Loucy (cell line): ENCODE measurements at regions not wholly inside any gene's neighbourhood (a gene's known extent, or its start where the extent isn't known, plus 50 kb on each side); places are given as distances from the start of the nearest gene placed in this dataset.

Experiments used
- H2AFZ ChIP-seq: fragments of 200-600 bp; sonication (generic); 2 replicates; pipeline ENCODE4 v1.6.0; 2016; ENCODE audit warnings: antibody characterized with exemption, mild to moderate bottlenecking, low read length, moderate library complexity
- H3F3A ChIP-seq: fragments of 200-600 bp; 2 replicates; pipeline ENCODE4 v1.6.0; 2016; ENCODE audit warnings: antibody characterized with exemption, low read depth, mild to moderate bottlenecking
- H3K27me3 ChIP-seq: fragments of 200-600 bp; sonication (generic); 2 replicates; pipeline ENCODE4 v1.6.1; 2014; ENCODE audit warnings: low read length, mild to moderate bottlenecking; ENCODE audit not compliant: insufficient read depth, poor library complexity, severe bottlenecking
- H3K36me3 ChIP-seq: fragments of 200-600 bp; sonication (generic); 2 replicates; pipeline ENCODE4 v1.6.1; 2016; ENCODE audit warnings: low read length; ENCODE audit not compliant: insufficient read depth
- H3K4me1 ChIP-seq: fragments of 200-600 bp; sonication (generic); 2 replicates; pipeline ENCODE4 v1.5.1; 2014; ENCODE audit warnings: low read length, mild to moderate bottlenecking; ENCODE audit not compliant: insufficient read depth, poor library complexity, severe bottlenecking
- H3K4me2 ChIP-seq: fragments of 200-600 bp; sonication (generic); 2 replicates; pipeline ENCODE4 v1.6.0; 2014; ENCODE audit warnings: antibody characterized with exemption, low read length, low read depth, mild to moderate bottlenecking; ENCODE audit not compliant: poor library complexity, severe bottlenecking
- H3K4me3 ChIP-seq: fragments of 200-600 bp; sonication (generic); 2 replicates; pipeline ENCODE4 v1.5.1; 2014; ENCODE audit warnings: low read length, mild to moderate bottlenecking, mixed read lengths; ENCODE audit not compliant: poor library complexity, severe bottlenecking
- H3K79me2 ChIP-seq: fragments of 200-600 bp; sonication (generic); 2 replicates; pipeline ENCODE4 v1.6.1; 2014; ENCODE audit warnings: low read length; ENCODE audit not compliant: insufficient read depth
- H3K9ac ChIP-seq: fragments of 200-600 bp; sonication (generic); 2 replicates; pipeline ENCODE4 v1.6.0; 2014; ENCODE audit warnings: mild to moderate bottlenecking, low read depth, low read length, moderate library complexity; ENCODE audit not compliant: poor library complexity, severe bottlenecking
- H3K9me2 ChIP-seq: fragments of 200-600 bp; sonication (generic); replicated peaks from 2 replicates; pipeline ENCODE4 v1.6.1; 2016; ENCODE audit warnings: low read depth, low read length, mixed read lengths
- H3K9me3 ChIP-seq: fragments of 200-600 bp; sonication (generic); 2 replicates; pipeline ENCODE4 v1.6.1; 2014; ENCODE audit warnings: mild to moderate bottlenecking, antibody characterized with exemption, low read length, low read depth; ENCODE audit not compliant: insufficient read depth
- H4K20me1 ChIP-seq: fragments of 200-600 bp; sonication (generic); 2 replicates; pipeline ENCODE4 v1.6.0; 2014; ENCODE audit warnings: antibody characterized with exemption, low read length, mild to moderate bottlenecking; ENCODE audit not compliant: insufficient read depth, poor library complexity, severe bottlenecking
- EZH2phosphoT487 ChIP-seq: fragments of 200-600 bp; IDR thresholded peaks from 2 replicates; pipeline ENCODE4 v1.6.1; 2018; ENCODE audit warnings: antibody characterized with exemption, mild to moderate bottlenecking, moderate library complexity, borderline replicate concordance
- TF ChIP-seq, protein P1 (sequence below): fragments of 200-600 bp; sonication (generic); conservative IDR thresholded peaks from 2 replicates; pipeline ENCODE4 v1.5.1; 2014; ENCODE audit warnings: mild to moderate bottlenecking, antibody characterized with exemption, low read length

DNA sequence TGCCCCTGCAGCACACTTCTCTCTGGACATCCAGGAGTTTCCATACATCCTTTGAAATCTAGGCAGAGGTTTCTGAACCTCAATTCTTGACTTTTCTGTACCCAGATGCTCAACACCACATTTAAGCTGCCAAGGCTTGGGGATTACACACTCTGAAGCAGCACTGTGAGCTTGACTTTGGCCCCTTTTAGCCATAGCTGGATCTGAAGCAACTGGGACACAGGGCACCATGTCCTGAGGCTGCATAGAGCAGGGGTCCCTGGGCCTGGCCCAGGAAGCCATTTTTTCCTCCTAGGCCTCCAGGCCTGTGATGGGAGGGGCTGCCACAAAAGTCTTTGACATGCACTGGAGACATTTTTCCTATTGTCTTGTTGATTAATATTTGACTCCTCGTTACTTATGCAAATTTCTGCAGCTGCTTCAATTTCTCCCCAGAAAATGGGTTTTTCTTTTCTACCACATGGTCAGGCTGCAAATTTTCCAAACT lies 694.0 kb downstream of the DIPK2A start:
- Histone ChIP-seq H3K36me3 (no peaks in the 10 kb centered on the region), H2AFZ (no peak overlapping the region), H3K4me1 (no peaks in the 10 kb centered on the region), H3K79me2 (no peaks in the 10 kb centered on the region), H3K9me3 (peaks cover 3% of the 10 kb centered on the region; the same call in 1 of the 2 replicates), H4K20me1 (no peaks in the 10 kb centered on the region), H3K9me2 (no peaks in the 10 kb centered on the region), H3K27me3 (no peaks in the 10 kb centered on the region), H3K4me2 (no peak overlapping the region), H3K9ac (no peak overlapping the region), H3F3A (no peaks in the 10 kb centered on the region), H3K4me3 (no peak overlapping the region)
- TF ChIP-seq EZH2phosphoT487, result no peak
- TF ChIP-seq, protein P1, sequence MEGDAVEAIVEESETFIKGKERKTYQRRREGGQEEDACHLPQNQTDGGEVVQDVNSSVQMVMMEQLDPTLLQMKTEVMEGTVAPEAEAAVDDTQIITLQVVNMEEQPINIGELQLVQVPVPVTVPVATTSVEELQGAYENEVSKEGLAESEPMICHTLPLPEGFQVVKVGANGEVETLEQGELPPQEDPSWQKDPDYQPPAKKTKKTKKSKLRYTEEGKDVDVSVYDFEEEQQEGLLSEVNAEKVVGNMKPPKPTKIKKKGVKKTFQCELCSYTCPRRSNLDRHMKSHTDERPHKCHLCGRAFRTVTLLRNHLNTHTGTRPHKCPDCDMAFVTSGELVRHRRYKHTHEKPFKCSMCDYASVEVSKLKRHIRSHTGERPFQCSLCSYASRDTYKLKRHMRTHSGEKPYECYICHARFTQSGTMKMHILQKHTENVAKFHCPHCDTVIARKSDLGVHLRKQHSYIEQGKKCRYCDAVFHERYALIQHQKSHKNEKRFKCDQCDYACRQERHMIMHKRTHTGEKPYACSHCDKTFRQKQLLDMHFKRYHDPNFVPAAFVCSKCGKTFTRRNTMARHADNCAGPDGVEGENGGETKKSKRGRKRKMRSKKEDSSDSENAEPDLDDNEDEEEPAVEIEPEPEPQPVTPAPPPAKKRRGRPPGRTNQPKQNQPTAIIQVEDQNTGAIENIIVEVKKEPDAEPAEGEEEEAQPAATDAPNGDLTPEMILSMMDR, result no peak

DNA sequence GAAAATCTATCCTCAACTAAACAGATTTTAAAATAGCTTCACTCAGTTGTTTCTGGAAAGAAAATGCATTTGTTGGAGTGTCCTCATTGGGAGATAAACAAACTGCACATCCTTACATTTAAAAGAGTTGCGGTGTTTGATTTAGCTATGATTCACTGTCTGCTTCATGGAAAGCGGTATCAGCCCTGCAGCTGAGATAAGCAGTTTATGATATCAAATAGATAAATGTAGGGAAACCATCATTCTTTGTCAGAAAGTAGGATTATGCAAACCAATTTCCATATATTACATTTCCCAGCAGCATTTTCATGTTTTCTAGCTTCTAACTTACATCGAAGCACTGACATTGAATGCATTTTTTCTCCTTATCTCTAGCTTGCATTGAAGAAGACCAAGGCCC lies 698.9 kb downstream of the DIPK2A start:
- no peak overlapping the region for H3K4me3 ChIP-seq
- no peak overlapping the region for H3K4me2 ChIP-seq
- no peaks in the 10 kb centered on the region for H3F3A ChIP-seq
- no peak overlapping the region for H2AFZ ChIP-seq
- no peaks in the 10 kb centered on the region for H4K20me1 ChIP-seq
- no peak overlapping the region for H3K9ac ChIP-seq
- no peaks in the 10 kb centered on the region for H3K79me2 ChIP-seq
- H3K4me1 ChIP-seq, result no peaks in the 10 kb centered on the region
- TF ChIP-seq EZH2phosphoT487, result no peak
- TF ChIP-seq, protein P1, result no peak
- no peaks in the 10 kb centered on the region for H3K9me2 ChIP-seq
- no peaks in the 10 kb centered on the region for H3K27me3 ChIP-seq
- no peaks in the 10 kb centered on the region for H3K36me3 ChIP-seq
- no peaks in the 10 kb centered on the region for H3K9me3 ChIP-seq

DNA sequence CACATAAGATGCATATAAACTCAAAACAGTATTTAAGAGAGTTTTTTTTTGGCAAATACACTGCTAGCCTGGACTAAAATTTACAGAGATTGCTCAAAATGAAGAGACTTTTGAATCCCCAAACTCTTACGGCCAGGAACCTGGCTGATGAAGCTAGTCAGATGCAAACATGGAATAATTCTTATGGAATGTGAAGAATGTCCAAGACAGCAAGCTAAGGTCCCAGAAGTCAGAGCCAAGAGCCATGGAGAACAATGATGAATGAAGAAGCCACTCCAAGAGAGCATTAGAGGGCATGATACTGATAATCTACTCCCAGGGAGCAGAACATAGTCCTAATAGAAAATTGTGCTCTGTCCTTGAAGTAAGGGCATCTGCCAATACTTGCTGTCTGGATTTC lies 705.5 kb downstream of the DIPK2A start:
- H3F3A ChIP-seq, result no peaks in the 10 kb centered on the region
- no peak for TF ChIP-seq EZH2phosphoT487
- TF ChIP-seq, protein P1, result no peak
- no peaks in the 10 kb centered on the region for H3K36me3 ChIP-seq
- no peak overlapping the region for H2AFZ ChIP-seq
- no peak overlapping the region for H3K9ac ChIP-seq
- no peak overlapping the region for H3K4me2 ChIP-seq
- H4K20me1 ChIP-seq, result no peaks in the 10 kb centered on the region
- H3K27me3 ChIP-seq, result no peaks in the 10 kb centered on the region
- H3K79me2 ChIP-seq, result no peaks in the 10 kb centered on the region
- no peaks in the 10 kb centered on the region for H3K9me3 ChIP-seq
- H3K4me3 ChIP-seq, result no peak overlapping the region
- no peaks in the 10 kb centered on the region for H3K4me1 ChIP-seq
- no peaks in the 10 kb centered on the region for H3K9me2 ChIP-seq
